Subcutaneous abdominal adipose tissue (tissue), 5 donors: ENCODE measurements at regions not wholly inside any gene's neighbourhood (a gene's known extent, or its start where the extent isn't known, plus 50 kb on each side); places are given as distances from the start of the nearest gene placed in this dataset.

ENCODE experiments used
- H3K27ac ChIP-seq: one replicate; pipeline ENCODE4 v1.7.0; 2013; ENCODE audit warnings: low read depth, mild to moderate bottlenecking, inconsistent platforms, low read length, moderate library complexity
- H3K27me3 ChIP-seq, 5 donors: one replicate each; pipeline ENCODE4 v1.7.0; 2013; ENCODE audit warnings: low read length in 5 of 5, inconsistent platforms in 1 of 5; ENCODE audit not compliant: control insufficient read depth in 5 of 5, insufficient read depth in 4 of 5
- H3K36me3 ChIP-seq, 5 donors: one replicate each; pipeline ENCODE4 v1.7.0; 2013; ENCODE audit warnings: low read length in 5 of 5; ENCODE audit not compliant: control insufficient read depth in 5 of 5, insufficient read depth in 5 of 5
- H3K4me1 ChIP-seq, 5 donors: one replicate each; pipeline ENCODE4 v1.7.0; 2013; ENCODE audit warnings: low read length in 5 of 5, mild to moderate bottlenecking in 3 of 5, moderate library complexity in 1 of 5; ENCODE audit not compliant: control insufficient read depth in 5 of 5, insufficient read depth in 5 of 5
- H3K4me3 ChIP-seq, 5 donors: one replicate each; pipeline ENCODE4 v1.7.0; 2013; ENCODE audit warnings: low read length in 5 of 5, low read depth in 1 of 5
- H3K9ac ChIP-seq, 5 donors: one replicate each; pipeline ENCODE4 v1.7.0; 2013; ENCODE audit warnings: low read length in 5 of 5, mild to moderate bottlenecking in 4 of 5, moderate library complexity in 3 of 5
- H3K9me3 ChIP-seq, 5 donors: one replicate each; pipeline ENCODE4 v1.7.0; 2013; ENCODE audit warnings: low read length in 5 of 5; ENCODE audit not compliant: control insufficient read depth in 5 of 5
- donor health status: healthy.
- donor health status: healthy.
- donor health status: healthy.
- donor health status: healthy.
- donor health status: healthy.

DNA sequence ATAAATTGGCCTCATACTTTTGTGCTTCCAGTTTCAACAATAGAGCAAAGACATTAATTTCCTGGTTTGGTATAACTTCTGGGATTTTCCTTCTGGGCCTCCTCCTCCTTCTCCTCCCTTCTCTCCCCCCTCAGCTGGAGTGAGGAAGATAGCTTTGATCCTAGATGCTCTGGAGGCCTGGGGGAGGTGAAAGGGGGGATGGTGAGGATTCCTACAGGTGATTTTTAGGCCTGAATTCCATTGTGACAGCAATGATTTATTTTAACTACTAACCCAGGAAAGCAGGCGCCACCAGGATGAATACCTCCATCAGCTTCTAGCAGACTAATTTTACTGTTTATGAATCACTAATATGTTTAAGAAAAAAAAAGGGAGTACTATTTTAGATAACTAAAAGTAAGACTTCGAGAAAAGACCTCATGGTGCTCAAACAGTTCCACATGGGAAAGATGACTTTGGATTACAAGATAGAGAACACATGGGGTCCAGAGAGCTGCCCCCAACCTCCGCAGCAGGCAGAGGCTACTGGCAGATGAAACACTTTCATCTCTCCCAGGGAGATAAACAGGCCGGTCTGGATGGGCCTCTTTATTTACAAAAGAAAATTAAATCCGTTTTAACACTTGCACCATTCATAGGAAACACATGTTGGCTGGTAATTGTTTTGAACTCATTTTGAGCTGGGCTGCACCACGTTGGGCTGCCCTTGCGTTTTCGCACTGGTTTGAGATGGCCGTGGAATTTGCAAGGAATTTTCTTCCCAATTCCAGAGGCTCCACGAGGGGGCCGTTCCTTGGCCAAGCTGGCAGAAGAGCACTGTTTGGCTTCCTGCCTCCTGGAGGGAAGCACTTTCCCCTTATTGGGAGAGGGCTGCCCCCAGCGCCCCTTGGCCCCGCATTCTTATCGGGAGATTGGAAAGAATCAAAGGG is 125.1 kb upstream of the STX18 start:
- Histone ChIP-seq H3K4me3 (peak overlapping the region in 3 of 5 donors; percentile 8 to 48 (median 42)), H3K4me1 (peaks cover 0 to 22% (median 9%) of the 10 kb centered on the region in 5 donors), H3K27ac (no peak overlapping the region), H3K27me3 (no peaks in the 10 kb centered on the region), H3K36me3 (no peaks in the 10 kb centered on the region), H3K9me3 (no peaks in the 10 kb centered on the region), H3K9ac (no peak overlapping the region)

DNA sequence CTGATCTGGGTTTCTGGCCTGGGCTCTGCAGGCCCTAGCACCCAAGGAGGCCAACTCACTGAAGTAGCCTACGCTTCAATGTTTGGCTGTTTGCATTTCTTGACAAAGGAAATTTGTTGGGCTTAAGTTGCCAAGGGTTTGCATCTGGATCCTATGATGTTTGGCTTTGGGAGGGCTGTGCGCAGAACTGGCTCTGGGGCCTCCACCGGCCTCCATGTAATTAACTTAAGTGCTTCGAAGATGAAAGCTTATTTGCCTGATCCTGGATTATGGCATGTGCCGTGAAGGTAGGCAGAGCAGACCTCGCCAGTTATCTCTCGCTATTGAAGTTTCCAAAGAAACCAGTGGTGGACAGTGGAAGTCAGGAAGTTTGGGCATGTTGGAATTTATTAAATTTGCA is 124.3 kb upstream of the STX18 start:
- no peaks in the 10 kb centered on the region for H3K27me3 ChIP-seq
- H3K9me3 ChIP-seq: no peaks in the 10 kb centered on the region
- H3K4me3 ChIP-seq: no peak overlapping the region
- H3K4me1 ChIP-seq: peaks cover 0 to 22% (median 9%) of the 10 kb centered on the region in 5 donors
- no peaks in the 10 kb centered on the region for H3K36me3 ChIP-seq
- H3K9ac ChIP-seq: no peak overlapping the region
- H3K27ac ChIP-seq: no peak overlapping the region

DNA sequence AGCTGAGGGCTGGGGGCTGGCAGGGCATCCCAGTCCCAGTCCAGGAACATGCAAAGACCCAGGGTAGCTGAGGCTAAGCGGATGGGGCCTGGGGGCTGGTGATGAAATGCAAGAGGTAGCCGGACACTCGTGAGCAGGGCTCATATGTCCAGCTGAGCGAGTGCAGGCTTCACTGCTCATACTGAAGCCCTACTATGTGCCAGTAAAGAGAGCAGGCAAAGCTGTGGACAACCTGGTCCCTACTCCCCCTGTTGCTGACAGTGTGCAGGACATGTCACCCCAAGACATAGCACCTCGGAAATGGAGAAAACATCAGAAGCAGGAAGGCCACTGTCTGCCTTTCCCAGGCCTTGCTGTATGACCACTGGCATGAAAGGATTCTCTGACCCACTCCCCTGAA is 122.4 kb upstream of the STX18 start:
- no peaks in the 10 kb centered on the region for H3K9me3 ChIP-seq
- peaks cover 2 to 20% (median 9%) of the 10 kb centered on the region in 5 donors for H3K4me1 ChIP-seq
- no peaks in the 10 kb centered on the region for H3K36me3 ChIP-seq
- H3K4me3 ChIP-seq: no peak overlapping the region
- no peak overlapping the region for H3K27ac ChIP-seq
- no peak overlapping the region for H3K9ac ChIP-seq
- H3K27me3 ChIP-seq: no peaks in the 10 kb centered on the region

DNA sequence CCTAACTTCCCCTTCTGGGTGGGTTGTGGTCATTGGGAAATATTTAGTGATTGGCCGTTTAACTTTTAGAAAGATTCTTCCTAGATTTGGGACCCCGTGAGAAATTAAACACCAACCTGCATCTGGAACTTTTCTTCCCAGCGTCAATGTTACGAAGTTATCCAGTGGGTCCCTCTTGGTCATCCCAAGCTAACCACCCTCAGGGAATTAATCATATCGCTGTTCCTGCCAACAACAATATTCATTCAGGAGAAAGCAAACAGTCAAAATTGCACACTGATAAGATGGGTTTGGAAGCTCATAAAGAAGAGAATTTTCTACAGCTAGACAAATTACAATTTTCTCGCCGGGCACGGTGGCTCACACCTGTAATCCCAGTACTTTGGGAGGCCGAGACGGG is 121.2 kb upstream of the STX18 start:
- Histone ChIP-seq H3K4me3 (no peak overlapping the region), H3K9me3 (peaks cover 0 to 3% (median 0%) of the 10 kb centered on the region in 5 donors), H3K36me3 (no peaks in the 10 kb centered on the region), H3K27me3 (no peaks in the 10 kb centered on the region), H3K27ac (no peak overlapping the region), H3K9ac (no peak overlapping the region), H3K4me1 (peaks cover 2 to 13% (median 9%) of the 10 kb centered on the region in 5 donors)

DNA sequence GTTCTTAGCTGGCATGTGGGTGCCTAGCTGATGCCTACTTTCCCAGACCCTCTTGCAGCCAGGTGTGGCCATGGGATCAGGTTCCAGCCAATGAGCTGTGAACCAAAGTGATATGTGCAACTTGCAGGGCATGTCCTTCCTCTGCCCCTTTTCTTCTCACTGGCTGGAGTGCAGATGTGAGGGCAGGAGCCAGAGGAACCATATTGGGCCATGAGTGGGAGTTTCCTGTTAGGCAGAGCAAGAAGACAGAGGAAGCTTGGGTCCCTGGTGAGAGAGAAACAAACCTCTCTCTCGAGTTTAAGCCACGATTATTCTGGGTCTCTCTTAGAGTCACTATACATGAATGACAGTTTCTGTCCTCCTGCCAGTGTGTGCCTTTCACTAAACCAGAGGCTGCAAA is 120.4 kb upstream of the STX18 start:
- H3K4me1 ChIP-seq: peaks cover 1 to 6% (median 5%) of the 10 kb centered on the region in 5 donors
- H3K27ac ChIP-seq: no peak overlapping the region
- H3K27me3 ChIP-seq: no peaks in the 10 kb centered on the region
- H3K9ac ChIP-seq: no peak overlapping the region
- H3K4me3 ChIP-seq: no peak overlapping the region
- H3K9me3 ChIP-seq: peaks cover 0 to 4% (median 0%) of the 10 kb centered on the region in 5 donors
- H3K36me3 ChIP-seq: no peaks in the 10 kb centered on the region

DNA sequence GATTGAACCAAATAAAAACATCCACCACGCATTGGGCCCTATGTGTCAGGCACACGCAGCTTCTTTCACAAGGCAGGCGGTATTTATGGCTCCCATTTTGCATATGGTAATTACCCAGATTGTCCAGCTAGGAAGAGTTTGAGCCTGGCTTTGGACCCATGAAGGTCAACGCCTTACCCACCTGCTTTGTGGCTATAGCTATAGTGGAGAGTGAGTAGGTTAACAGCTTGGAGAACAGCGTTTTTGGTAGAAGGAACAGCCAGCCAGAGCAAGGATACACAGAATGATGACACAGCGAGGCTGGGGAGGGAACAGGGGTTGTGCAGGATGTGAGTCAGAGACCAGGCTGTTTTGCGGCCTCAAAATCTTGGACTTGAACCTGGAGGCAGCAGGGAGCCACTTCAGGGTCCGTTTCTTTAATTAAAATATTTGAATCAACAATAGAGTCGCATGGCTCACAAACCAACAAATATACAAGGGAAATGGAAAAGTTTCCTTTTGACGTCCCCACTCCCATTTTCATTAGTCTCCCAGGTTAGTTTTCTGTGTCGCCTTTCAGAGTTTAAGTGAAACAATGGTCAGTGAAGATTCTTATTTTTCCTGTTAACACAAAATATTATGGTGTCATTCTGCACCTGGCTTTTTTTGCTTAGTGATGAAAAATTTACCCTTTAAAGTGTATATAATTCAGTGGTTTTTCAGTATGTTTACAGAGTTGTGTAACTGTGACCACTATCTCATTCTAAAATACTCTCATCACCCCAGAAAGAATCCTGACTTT is 118.2 kb upstream of the STX18 start:
- no peak overlapping the region for H3K27ac ChIP-seq
- H3K27me3 ChIP-seq: no peaks in the 10 kb centered on the region
- H3K36me3 ChIP-seq: no peaks in the 10 kb centered on the region
- peaks cover 0 to 4% (median 0%) of the 10 kb centered on the region in 5 donors for H3K9me3 ChIP-seq
- H3K4me3 ChIP-seq: no peak overlapping the region
- H3K9ac ChIP-seq: no peak overlapping the region
- H3K4me1 ChIP-seq: peaks cover 0 to 2% (median 0%) of the 10 kb centered on the region in 5 donors

DNA sequence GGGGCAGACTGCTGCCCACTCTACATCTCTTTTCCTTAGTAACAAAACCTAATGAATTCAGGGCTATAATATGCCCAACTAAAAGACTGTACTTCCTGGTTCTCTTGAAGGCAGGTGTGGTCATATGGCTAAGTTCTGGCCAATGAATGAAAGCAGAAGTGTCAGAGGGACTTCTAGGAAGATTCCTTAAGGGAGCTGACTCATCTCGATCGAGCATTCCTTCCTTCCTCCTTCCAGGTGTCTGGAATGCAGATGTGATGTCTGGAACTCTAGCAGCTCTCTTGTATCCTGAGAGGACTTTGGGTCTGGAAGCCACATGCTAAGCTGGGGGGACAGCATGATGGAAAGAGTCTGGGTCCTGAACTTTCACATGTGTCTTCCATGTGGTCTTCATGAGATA is 116.2 kb upstream of the STX18 start:
- H3K4me3 ChIP-seq: no peak overlapping the region
- no peaks in the 10 kb centered on the region for H3K36me3 ChIP-seq
- H3K9ac ChIP-seq: no peak overlapping the region
- peaks cover 0 to 2% (median 0%) of the 10 kb centered on the region in 5 donors for H3K4me1 ChIP-seq
- peaks cover 0 to 4% (median 0%) of the 10 kb centered on the region in 5 donors for H3K9me3 ChIP-seq
- H3K27ac ChIP-seq: no peak overlapping the region
- H3K27me3 ChIP-seq: no peaks in the 10 kb centered on the region

DNA sequence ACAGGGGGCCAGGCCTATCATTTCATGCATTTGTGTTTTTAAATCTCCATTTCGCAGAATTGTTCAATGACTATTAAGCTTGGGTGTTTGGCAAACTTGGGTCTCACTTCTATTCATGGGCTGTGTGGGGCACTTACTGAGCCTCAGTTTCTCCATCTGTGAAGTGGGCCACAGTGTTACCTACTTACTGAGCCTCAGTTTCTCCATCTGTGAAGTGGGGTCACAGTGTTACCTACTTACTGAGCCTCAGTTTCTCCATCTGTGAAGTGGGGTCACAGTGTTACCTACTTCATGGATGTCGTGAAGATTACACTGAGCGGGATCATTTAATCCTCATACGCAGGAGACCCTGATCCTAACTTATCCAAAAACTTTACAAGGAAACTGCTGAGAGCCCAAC is 115.1 kb upstream of the STX18 start:
- Histone ChIP-seq H3K4me1 (peaks cover 0 to 2% (median 0%) of the 10 kb centered on the region in 5 donors), H3K9me3 (peaks cover 0 to 4% (median 0%) of the 10 kb centered on the region in 5 donors), H3K9ac (no peak overlapping the region), H3K27ac (no peak overlapping the region), H3K27me3 (no peaks in the 10 kb centered on the region), H3K4me3 (no peak overlapping the region), H3K36me3 (no peaks in the 10 kb centered on the region)

DNA sequence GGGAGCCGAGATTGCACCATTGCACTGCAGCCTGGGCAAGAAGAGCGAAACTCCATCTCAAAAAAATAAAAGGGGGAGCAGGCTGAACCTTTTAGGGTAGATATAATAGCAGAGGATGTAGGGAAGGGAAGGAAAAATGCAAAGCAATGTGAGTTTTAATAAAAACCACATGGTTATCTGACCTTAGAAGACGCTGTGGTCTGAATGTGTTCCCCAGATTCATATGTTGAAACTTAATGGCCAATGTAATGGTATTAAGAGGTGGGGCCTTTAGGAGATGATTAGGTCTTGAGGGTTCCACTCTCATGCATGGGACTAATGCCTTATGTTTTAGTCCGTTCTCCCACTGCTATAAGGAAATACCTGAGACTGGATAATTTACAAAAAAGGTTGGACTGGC is 114.1 kb upstream of the STX18 start:
- Histone ChIP-seq H3K4me3 (no peak overlapping the region), H3K36me3 (no peaks in the 10 kb centered on the region), H3K27ac (no peak overlapping the region), H3K9ac (no peak overlapping the region), H3K9me3 (peaks cover 0 to 4% (median 0%) of the 10 kb centered on the region in 5 donors), H3K27me3 (no peaks in the 10 kb centered on the region), H3K4me1 (peaks cover 0 to 2% (median 0%) of the 10 kb centered on the region in 5 donors)

DNA sequence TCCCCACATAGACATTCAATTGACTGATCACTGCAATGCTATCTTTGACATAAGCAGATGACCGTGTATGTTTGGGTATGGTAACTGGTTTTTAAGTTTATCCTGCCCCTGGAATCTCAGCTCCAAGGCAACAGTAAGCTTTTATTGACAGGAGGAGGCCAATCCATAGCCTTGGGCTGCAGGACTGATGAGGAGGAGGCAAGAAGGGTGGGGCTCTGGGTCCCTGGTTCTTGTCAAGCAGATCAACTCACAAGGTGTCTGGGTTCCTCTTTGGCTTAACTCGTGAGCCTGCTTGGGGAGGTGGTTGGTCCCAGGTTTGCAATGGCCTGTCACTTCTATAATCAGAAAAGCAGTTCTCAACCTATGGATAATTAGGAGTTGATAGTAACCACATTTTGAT is 113.2 kb upstream of the STX18 start:
- H3K9ac ChIP-seq: no peak overlapping the region
- peaks cover 0 to 2% (median 0%) of the 10 kb centered on the region in 5 donors for H3K4me1 ChIP-seq
- H3K27ac ChIP-seq: no peak overlapping the region
- no peaks in the 10 kb centered on the region for H3K36me3 ChIP-seq
- peaks cover 0 to 4% (median 0%) of the 10 kb centered on the region in 5 donors for H3K9me3 ChIP-seq
- H3K27me3 ChIP-seq: no peaks in the 10 kb centered on the region
- H3K4me3 ChIP-seq: no peak overlapping the region
